SU-DHL-6 (cell line): ENCODE measurements at regions not wholly inside any gene's neighbourhood (a gene's known extent, or its start where the extent isn't known, plus 50 kb on each side); places are given as distances from the start of the nearest gene placed in this dataset.

ENCODE experiments used
- H2AFZ ChIP-seq: fragments of 200-600 bp; sonication (generic); 2 replicates; pipeline ENCODE4 v1.6.1; 2014; ENCODE audit warnings: low read depth, mild to moderate bottlenecking, moderate library complexity, mixed read lengths, antibody characterized with exemption, low read length; ENCODE audit not compliant: severe bottlenecking
- H3F3A ChIP-seq: fragments of 200-600 bp; shearing (Covaris generic); 2 replicates; pipeline ENCODE4 v1.6.0; 2016; ENCODE audit warnings: antibody characterized with exemption, mild to moderate bottlenecking; ENCODE audit not compliant: insufficient read depth
- H3K27ac ChIP-seq: fragments of 200-600 bp; sonication (generic); 2 replicates; pipeline ENCODE4 v1.5.1; 2016; ENCODE audit warnings: low read depth, mild to moderate bottlenecking, low read length, moderate library complexity, mixed read lengths
- H3K27me3 ChIP-seq: fragments of 200-600 bp; sonication (generic), shearing (Covaris generic); 2 replicates; pipeline ENCODE4 v1.6.0; 2014; ENCODE audit warnings: mild to moderate bottlenecking, low read length
- H3K36me3 ChIP-seq: fragments of 200-600 bp; sonication (generic); 2 replicates; pipeline ENCODE4 v1.6.1; 2014; ENCODE audit warnings: mild to moderate bottlenecking, low read length, mixed read lengths
- H3K4me2 ChIP-seq: fragments of 300-600, 200-600 bp; shearing (Covaris generic), sonication (generic); 2 replicates; pipeline ENCODE4 v1.6.0; 2014; ENCODE audit warnings: low read length, low read depth, mild to moderate bottlenecking; ENCODE audit not compliant: poor library complexity, severe bottlenecking
- H3K4me3 ChIP-seq: fragments of 200-600 bp; sonication (generic); 2 replicates; pipeline ENCODE4 v1.5.1; 2014; ENCODE audit warnings: antibody characterized with exemption, low read length, mild to moderate bottlenecking, mixed read lengths; ENCODE audit not compliant: insufficient read depth, poor library complexity, severe bottlenecking
- H3K79me2 ChIP-seq: fragments of 200-600 bp; sonication (generic); 2 replicates; pipeline ENCODE4 v1.6.1; 2014; ENCODE audit warnings: mild to moderate bottlenecking, low read length, moderate library complexity; ENCODE audit not compliant: insufficient read depth
- H3K9ac ChIP-seq: fragments of 200-600 bp; sonication (generic); 2 replicates; pipeline ENCODE4 v1.7.0; 2014; ENCODE audit warnings: mild to moderate bottlenecking, low read length
- H3K9me2 ChIP-seq: fragments of 200-600 bp; sonication (generic); replicated peaks from 2 replicates; pipeline ENCODE4 v1.6.1; 2014; ENCODE audit warnings: low read length; ENCODE audit not compliant: insufficient read depth
- H3K9me3 ChIP-seq: fragments of 200-600 bp; sonication (generic); 2 replicates; pipeline ENCODE4 v1.6.1; 2014; ENCODE audit warnings: low read length, mixed read lengths; ENCODE audit not compliant: insufficient read depth
- H4K20me1 ChIP-seq: fragments of 200-600 bp; sonication (generic); 2 replicates; pipeline ENCODE4 v1.6.1; 2014; ENCODE audit warnings: low read depth, mild to moderate bottlenecking, antibody characterized with exemption, low read length, moderate library complexity, mixed read lengths
- EZH2phosphoT487 ChIP-seq: fragments of 200-600 bp; sonication (generic), shearing (Covaris generic); conservative IDR thresholded peaks from 2 replicates; pipeline ENCODE4 v1.6.1; 2018; ENCODE audit warnings: mild to moderate bottlenecking, antibody characterized with exemption, low read length, moderate library complexity, mixed read lengths
- TF ChIP-seq, protein P1 (sequence below): fragments of 200-600 bp; sonication (generic); IDR thresholded peaks from one replicate; pipeline ENCODE4 v1.5.1; 2017; ENCODE audit warnings: antibody characterized with exemption, mild to moderate bottlenecking, low read length, moderate library complexity; ENCODE audit not compliant: insufficient read depth, poor library complexity, severe bottlenecking

DNA sequence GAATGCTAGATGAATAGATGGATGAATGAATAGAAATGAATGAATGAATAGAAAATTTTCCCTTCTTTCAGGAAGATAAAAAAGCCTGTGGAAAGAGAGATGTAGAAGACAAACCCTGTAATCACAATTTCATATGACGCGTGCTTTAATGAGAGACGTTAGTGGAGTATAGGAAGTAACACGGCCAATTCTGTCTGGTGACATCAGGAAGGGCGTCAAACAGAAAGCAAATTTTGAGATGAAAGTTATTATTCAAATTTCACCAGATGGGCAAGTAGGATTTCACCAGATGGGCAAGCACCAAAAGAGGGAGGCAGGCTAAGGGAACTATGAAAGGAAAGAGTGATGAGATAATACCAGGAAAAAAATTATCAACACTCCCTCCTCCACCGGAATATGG, 128.9 kb upstream of the PRSS1 start:
- Histone ChIP-seq H3K27ac (no peak overlapping the region), H3K4me2 (no peak overlapping the region), H3K9ac (no peak overlapping the region), H3K36me3 (no peaks in the 10 kb centered on the region), H4K20me1 (no peaks in the 10 kb centered on the region), H2AFZ (no peak overlapping the region), H3K79me2 (no peaks in the 10 kb centered on the region), H3K9me2 (no peaks in the 10 kb centered on the region), H3F3A (no peaks in the 10 kb centered on the region), H3K4me3 (no peak overlapping the region), H3K27me3 (no peaks in the 10 kb centered on the region), H3K9me3 (no peaks in the 10 kb centered on the region)
- TF ChIP-seq, protein P1, sequence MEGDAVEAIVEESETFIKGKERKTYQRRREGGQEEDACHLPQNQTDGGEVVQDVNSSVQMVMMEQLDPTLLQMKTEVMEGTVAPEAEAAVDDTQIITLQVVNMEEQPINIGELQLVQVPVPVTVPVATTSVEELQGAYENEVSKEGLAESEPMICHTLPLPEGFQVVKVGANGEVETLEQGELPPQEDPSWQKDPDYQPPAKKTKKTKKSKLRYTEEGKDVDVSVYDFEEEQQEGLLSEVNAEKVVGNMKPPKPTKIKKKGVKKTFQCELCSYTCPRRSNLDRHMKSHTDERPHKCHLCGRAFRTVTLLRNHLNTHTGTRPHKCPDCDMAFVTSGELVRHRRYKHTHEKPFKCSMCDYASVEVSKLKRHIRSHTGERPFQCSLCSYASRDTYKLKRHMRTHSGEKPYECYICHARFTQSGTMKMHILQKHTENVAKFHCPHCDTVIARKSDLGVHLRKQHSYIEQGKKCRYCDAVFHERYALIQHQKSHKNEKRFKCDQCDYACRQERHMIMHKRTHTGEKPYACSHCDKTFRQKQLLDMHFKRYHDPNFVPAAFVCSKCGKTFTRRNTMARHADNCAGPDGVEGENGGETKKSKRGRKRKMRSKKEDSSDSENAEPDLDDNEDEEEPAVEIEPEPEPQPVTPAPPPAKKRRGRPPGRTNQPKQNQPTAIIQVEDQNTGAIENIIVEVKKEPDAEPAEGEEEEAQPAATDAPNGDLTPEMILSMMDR = no peak
- no peak for TF ChIP-seq EZH2phosphoT487

DNA sequence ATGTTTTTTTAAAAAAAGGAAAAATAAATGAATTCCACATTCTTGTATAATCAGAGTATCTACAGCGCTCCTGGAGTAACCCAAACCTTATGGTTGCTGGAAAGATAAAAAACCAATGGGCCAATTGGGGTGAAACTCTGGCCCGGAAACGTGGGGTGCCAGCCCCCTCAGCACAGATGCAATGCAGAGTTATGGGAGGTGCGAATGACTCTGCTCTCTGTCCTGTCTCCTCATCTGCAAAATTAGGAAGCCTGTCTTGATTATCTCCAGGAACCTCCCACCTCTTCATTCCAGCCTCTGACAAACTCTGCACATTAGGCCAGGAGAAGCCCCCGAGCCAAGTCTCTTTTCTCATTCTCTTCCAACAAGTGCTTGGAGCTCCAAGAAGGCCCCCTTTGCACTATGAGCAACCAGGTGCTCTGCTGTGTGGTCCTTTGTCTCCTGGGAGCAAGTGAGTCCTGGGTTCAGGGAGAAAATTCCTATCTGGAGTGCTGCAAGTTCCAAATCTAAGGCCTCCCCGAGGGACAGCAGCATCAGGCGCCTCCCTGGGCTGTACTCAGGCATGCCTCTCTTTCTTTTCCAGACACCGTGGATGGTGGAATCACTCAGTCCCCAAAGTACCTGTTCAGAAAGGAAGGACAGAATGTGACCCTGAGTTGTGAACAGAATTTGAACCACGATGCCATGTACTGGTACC, 130.5 kb upstream of the PRSS1 start:
- TF ChIP-seq EZH2phosphoT487 = no peak
- H3K4me3 ChIP-seq = no peak overlapping the region
- no peaks in the 10 kb centered on the region for H3K79me2 ChIP-seq
- H3K27ac ChIP-seq = no peak overlapping the region
- no peak overlapping the region for H2AFZ ChIP-seq
- H4K20me1 ChIP-seq = no peaks in the 10 kb centered on the region
- H3K4me2 ChIP-seq = no peak overlapping the region
- no peak overlapping the region for H3K9ac ChIP-seq
- H3K36me3 ChIP-seq = no peaks in the 10 kb centered on the region
- no peaks in the 10 kb centered on the region for H3F3A ChIP-seq
- H3K27me3 ChIP-seq = no peaks in the 10 kb centered on the region
- no peaks in the 10 kb centered on the region for H3K9me2 ChIP-seq
- no peaks in the 10 kb centered on the region for H3K9me3 ChIP-seq

GRCh38 chr7:142616842-142617241, 132.4 kb upstream of the PRSS1 start:
- Histone ChIP-seq H3K9me3 (no peaks in the 10 kb centered on the region), H3K9ac (no peak overlapping the region), H3K27me3 (no peaks in the 10 kb centered on the region), H4K20me1 (no peaks in the 10 kb centered on the region), H3K27ac (no peak overlapping the region), H3K36me3 (no peaks in the 10 kb centered on the region), H3K9me2 (no peaks in the 10 kb centered on the region), H3K4me3 (no peak overlapping the region), H2AFZ (no peak overlapping the region), H3K79me2 (no peaks in the 10 kb centered on the region), H3K4me2 (no peak overlapping the region), H3F3A (no peaks in the 10 kb centered on the region)
- TF ChIP-seq, protein P1 = no peak
- no peak for TF ChIP-seq EZH2phosphoT487

GRCh38 chr7:142616121-142616643, 133.1 kb upstream of the PRSS1 start:
- Histone ChIP-seq H3F3A (no peaks in the 10 kb centered on the region), H3K9me2 (no peaks in the 10 kb centered on the region), H3K4me3 (no peak overlapping the region), H3K4me2 (no peak overlapping the region), H3K27me3 (no peaks in the 10 kb centered on the region), H3K79me2 (no peaks in the 10 kb centered on the region), H3K27ac (no peak overlapping the region), H4K20me1 (no peaks in the 10 kb centered on the region), H2AFZ (no peak overlapping the region), H3K36me3 (no peaks in the 10 kb centered on the region), H3K9ac (no peak overlapping the region), H3K9me3 (no peaks in the 10 kb centered on the region)
- TF ChIP-seq, protein P1 = no peak
- no peak for TF ChIP-seq EZH2phosphoT487
